ENCODE measurements at regions not wholly inside any gene's neighbourhood (a gene's known extent, or its start where the extent isn't known, plus 50 kb on each side); places are given as distances from the start of the nearest gene placed in this dataset.
A peak's percentile ranks its signal among the peaks of the same experiment; 100 is the strongest.

- no peak for DNase-seq (ENCODE audit: low spot score)
- Mint-ChIP-seq H3K4me3 (ENCODE audit: unreplicated experiment) (no peak overlapping the region), H3K4me1 (ENCODE audit: low read depth) (peaks cover 15% of the 10 kb centered on the region), H3K27me3 (ENCODE audit: low read depth) (no peaks in the 10 kb centered on the region), H3K9me3 (ENCODE audit: low read depth) (no peaks in the 10 kb centered on the region), H3K27ac (ENCODE audit: unreplicated experiment) (no peak overlapping the region), H3K36me3 (ENCODE audit: low read depth) (peaks cover 3% of the 10 kb centered on the region)
- no peak for TF ChIP-seq CTCF (IDR thresholded peaks at IDR 0.05)
Measured at GRCh38 chr16:87240211-87241136, 76.7 kb downstream of the C16orf95 start.

GRCh38 chr16:87241137-87241771 is 75.9 kb downstream of the C16orf95 start:
- H3K9me3 Mint-ChIP-seq (ENCODE audit: low read depth): no peaks in the 10 kb centered on the region
- TF ChIP-seq CTCF (IDR thresholded peaks at IDR 0.05): no peak
- H3K27me3 Mint-ChIP-seq (ENCODE audit: low read depth): no peaks in the 10 kb centered on the region
- H3K4me1 Mint-ChIP-seq (ENCODE audit: low read depth): peaks cover 23% of the 10 kb centered on the region
- H3K4me3 Mint-ChIP-seq (ENCODE audit: unreplicated experiment): no peak overlapping the region
- no peak overlapping the region for H3K27ac Mint-ChIP-seq (ENCODE audit: unreplicated experiment)
- H3K36me3 Mint-ChIP-seq (ENCODE audit: low read depth): peaks cover 3% of the 10 kb centered on the region
- no peak for DNase-seq (ENCODE audit: low spot score)

GRCh38 chr16:87243478-87243877 is 73.7 kb downstream of the C16orf95 start:
- TF ChIP-seq CTCF (IDR thresholded peaks at IDR 0.05): no peak
- no peaks in the 10 kb centered on the region for H3K9me3 Mint-ChIP-seq (ENCODE audit: low read depth)
- H3K4me1 Mint-ChIP-seq (ENCODE audit: low read depth): peaks cover 38% of the 10 kb centered on the region
- no peak for DNase-seq (ENCODE audit: low spot score)
- no peak overlapping the region for H3K27ac Mint-ChIP-seq (ENCODE audit: unreplicated experiment)
- no peaks in the 10 kb centered on the region for H3K27me3 Mint-ChIP-seq (ENCODE audit: low read depth)
- H3K36me3 Mint-ChIP-seq (ENCODE audit: low read depth): peaks cover 3% of the 10 kb centered on the region
- no peak overlapping the region for H3K4me3 Mint-ChIP-seq (ENCODE audit: unreplicated experiment)

GRCh38 chr16:87244636-87245197 is 72.5 kb downstream of the C16orf95 start:
- no peak for TF ChIP-seq CTCF (IDR thresholded peaks at IDR 0.05)
- Mint-ChIP-seq H3K36me3 (ENCODE audit: low read depth) (peaks cover 5% of the 10 kb centered on the region), H3K4me1 (ENCODE audit: low read depth) (peaks cover 40% of the 10 kb centered on the region), H3K4me3 (ENCODE audit: unreplicated experiment) (no peak overlapping the region), H3K27ac (ENCODE audit: unreplicated experiment) (no peak overlapping the region), H3K27me3 (ENCODE audit: low read depth) (no peaks in the 10 kb centered on the region), H3K9me3 (ENCODE audit: low read depth) (no peaks in the 10 kb centered on the region)
- DNase-seq (ENCODE audit: low spot score): no peak

- Mint-ChIP-seq H3K27ac (ENCODE audit: unreplicated experiment) (peak overlapping the region; percentile 75), H3K4me3 (ENCODE audit: unreplicated experiment) (no peak overlapping the region), H3K4me1 (ENCODE audit: low read depth) (peaks cover 36% of the 10 kb centered on the region), H3K9me3 (ENCODE audit: low read depth) (no peaks in the 10 kb centered on the region), H3K27me3 (ENCODE audit: low read depth) (no peaks in the 10 kb centered on the region), H3K36me3 (ENCODE audit: low read depth) (peaks cover 5% of the 10 kb centered on the region)
- no peak for DNase-seq (ENCODE audit: low spot score)
- TF ChIP-seq CTCF (IDR thresholded peaks at IDR 0.05): no peak
Measured at GRCh38 chr16:87245511-87245910, 71.7 kb downstream of the C16orf95 start.
